Keratinocyte (primary cell): ENCODE measurements at regions not wholly inside any gene's neighbourhood (a gene's known extent, or its start where the extent isn't known, plus 50 kb on each side); places are given as distances from the start of the nearest gene placed in this dataset.

Source experiments
- DNase-seq: peaks from one replicate; pipeline ENCODE4 v3.0.0-alpha.2; 2011; ENCODE audit warnings: low read depth, missing footprints, low spot score
- FAIRE-seq: peaks from 2 replicates; lab custom pipeline; 2011; peaks lifted over from hg19 to GRCh38; lab: Jason Lieb, UNC
- H2AFZ ChIP-seq: 2 replicates; pipeline ENCODE4 v1.6.0; 2012; ENCODE audit warnings: low read length, control low read depth, inconsistent platforms; ENCODE audit not compliant: control insufficient read depth
- H3K27ac ChIP-seq: 2 replicates; pipeline ENCODE4 v1.5.1; 2011; ENCODE audit warnings: low read length; ENCODE audit not compliant: control insufficient read depth, insufficient read depth
- H3K27me3 ChIP-seq: 3 replicates; pipeline ENCODE4 v1.6.0; 2011; ENCODE audit warnings: low read length; ENCODE audit not compliant: control insufficient read depth, insufficient read depth; ENCODE audit errors: extremely low read depth
- H3K36me3 ChIP-seq, 2 experiments: 2 replicates in 1 of 2; 3 replicates in 1 of 2; pipeline ENCODE4 v1.5.1; 2011; ENCODE audit warnings: low read length in 2 of 2, mild to moderate bottlenecking in 1 of 2; ENCODE audit not compliant: control insufficient read depth in 2 of 2, insufficient read depth in 2 of 2; ENCODE audit errors: extremely low read depth in 1 of 2
- H3K4me1 ChIP-seq: 3 replicates; pipeline ENCODE4 v1.5.1; 2011; ENCODE audit warnings: low read length; ENCODE audit not compliant: control insufficient read depth, insufficient read depth; ENCODE audit errors: extremely low read depth
- H3K4me2 ChIP-seq: 3 replicates; pipeline ENCODE4 v1.6.0; 2011; ENCODE audit warnings: low read depth, low read length; ENCODE audit not compliant: control insufficient read depth, insufficient read depth; ENCODE audit errors: extremely low read depth
- H3K4me3 ChIP-seq, 3 experiments: fragments of 200-600 bp in 1 of 3; sonication (generic) in 1 of 3; 2 replicates in 2 of 3; 3 replicates in 1 of 3; pipeline ENCODE4 v1.5.1; 2011 to 2016; ENCODE audit warnings: low read length in 3 of 3, mild to moderate bottlenecking in 3 of 3, control low read depth in 2 of 3, inconsistent platforms in 1 of 3, low read depth in 1 of 3, mixed read lengths in 1 of 3, mixed run types in 1 of 3, moderate library complexity in 1 of 3; ENCODE audit not compliant: control insufficient read depth in 2 of 3, insufficient read depth in 2 of 3; ENCODE audit errors: extremely low read depth in 1 of 3
- H3K79me2 ChIP-seq: 2 replicates; pipeline ENCODE4 v1.6.0; 2012; ENCODE audit warnings: low read length; ENCODE audit not compliant: control insufficient read depth, insufficient read depth
- H3K9ac ChIP-seq: 3 replicates; pipeline ENCODE4 v1.6.0; 2011; ENCODE audit warnings: low read length; ENCODE audit not compliant: control insufficient read depth, insufficient read depth; ENCODE audit errors: extremely low read depth
- H3K9me1 ChIP-seq: 3 replicates; pipeline ENCODE4 v1.6.0; 2011; ENCODE audit warnings: low read length; ENCODE audit not compliant: control insufficient read depth, insufficient read depth; ENCODE audit errors: extremely low read depth
- H3K9me3 ChIP-seq: 2 replicates; pipeline ENCODE4 v1.5.1; 2012; ENCODE audit warnings: low read depth, low read length; ENCODE audit not compliant: control insufficient read depth
- H4K20me1 ChIP-seq: 3 replicates; pipeline ENCODE4 v1.6.0; 2011; ENCODE audit warnings: low read length; ENCODE audit not compliant: control insufficient read depth, insufficient read depth; ENCODE audit errors: extremely low read depth
- EZH2 ChIP-seq: IDR thresholded peaks from one replicate; pipeline ENCODE4 v1.6.1; 2012; ENCODE audit warnings: inconsistent platforms, mild to moderate bottlenecking, low read length, moderate library complexity
- dilution Hi-C: fragments of 300-500 bp; cut with MboI; formaldehyde crosslinking; loops from one replicate; pipeline ENCODE4 v1.7.0; 2020; ENCODE audit warnings: low sequenced_read_pairs; ENCODE audit not compliant: extremely low pct_ligation_motif_present
- TF ChIP-seq, protein P1 (sequence below), 3 experiments: IDR thresholded peaks in 1 of 3; conservative IDR thresholded peaks in 1 of 3; optimal IDR thresholded peaks in 1 of 3; 2 replicates in 2 of 3; 3 replicates in 1 of 3; pipeline versions ENCODE3 to v1.5.1; 2011; ENCODE audit warnings: low read length in 3 of 3, mild to moderate bottlenecking in 3 of 3, moderate library complexity in 2 of 3, control low read depth in 1 of 3, inconsistent platforms in 1 of 3; ENCODE audit not compliant: insufficient read depth in 2 of 3; ENCODE audit errors: extremely low read depth in 1 of 3

DNA sequence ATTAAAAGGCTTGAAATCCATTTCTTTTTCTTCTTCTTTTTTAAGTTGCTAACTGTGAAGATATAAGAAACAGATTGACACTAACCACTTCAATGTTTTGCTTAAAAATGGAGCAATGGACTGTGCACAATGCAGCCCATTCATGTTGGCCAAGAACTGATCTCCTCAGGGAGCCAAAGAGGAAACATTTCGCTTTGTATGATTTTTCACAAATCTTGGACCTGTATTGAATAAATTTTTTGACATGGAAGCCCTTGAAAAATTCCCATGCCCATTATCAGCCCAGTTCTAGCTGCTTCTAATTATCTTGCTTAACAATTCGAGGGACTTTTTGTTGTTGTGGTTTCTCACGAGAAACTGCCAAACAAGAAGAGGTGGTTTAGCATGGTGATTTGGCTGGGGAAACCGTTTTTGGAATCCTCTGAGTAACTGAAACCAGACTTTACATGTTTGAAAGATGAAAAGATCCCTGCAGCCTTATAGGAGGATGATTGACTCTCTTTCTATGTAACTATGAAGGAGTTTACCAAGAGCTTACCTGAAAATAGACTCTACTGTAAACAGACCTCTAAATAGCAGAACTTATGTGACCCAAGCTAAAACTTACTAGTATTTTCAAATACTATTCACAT, 1389.4 kb upstream of the GOT2 start:
- no peak for DNase-seq
- dilution Hi-C loops: no loop called here
- no peak overlapping the region for H2AFZ ChIP-seq

GRCh38 chr16:60120586-60120985, 1386.5 kb upstream of the GOT2 start:
- H3K4me3 ChIP-seq: no peak overlapping the region
- H2AFZ ChIP-seq: no peak overlapping the region
- peaks cover 4% of the 10 kb centered on the region for H3K9me3 ChIP-seq
- H3K4me2 ChIP-seq: no peak overlapping the region
- no peak for FAIRE-seq
- no peak overlapping the region for H3K27ac ChIP-seq
- dilution Hi-C loops: no loop called here
- H3K79me2 ChIP-seq: no peaks in the 10 kb centered on the region
- H3K9ac ChIP-seq: no peak overlapping the region
- H4K20me1 ChIP-seq: no peaks in the 10 kb centered on the region
- no peaks in the 10 kb centered on the region for H3K36me3 ChIP-seq
- H3K4me1 ChIP-seq: no peaks in the 10 kb centered on the region
- TF ChIP-seq, protein P1, sequence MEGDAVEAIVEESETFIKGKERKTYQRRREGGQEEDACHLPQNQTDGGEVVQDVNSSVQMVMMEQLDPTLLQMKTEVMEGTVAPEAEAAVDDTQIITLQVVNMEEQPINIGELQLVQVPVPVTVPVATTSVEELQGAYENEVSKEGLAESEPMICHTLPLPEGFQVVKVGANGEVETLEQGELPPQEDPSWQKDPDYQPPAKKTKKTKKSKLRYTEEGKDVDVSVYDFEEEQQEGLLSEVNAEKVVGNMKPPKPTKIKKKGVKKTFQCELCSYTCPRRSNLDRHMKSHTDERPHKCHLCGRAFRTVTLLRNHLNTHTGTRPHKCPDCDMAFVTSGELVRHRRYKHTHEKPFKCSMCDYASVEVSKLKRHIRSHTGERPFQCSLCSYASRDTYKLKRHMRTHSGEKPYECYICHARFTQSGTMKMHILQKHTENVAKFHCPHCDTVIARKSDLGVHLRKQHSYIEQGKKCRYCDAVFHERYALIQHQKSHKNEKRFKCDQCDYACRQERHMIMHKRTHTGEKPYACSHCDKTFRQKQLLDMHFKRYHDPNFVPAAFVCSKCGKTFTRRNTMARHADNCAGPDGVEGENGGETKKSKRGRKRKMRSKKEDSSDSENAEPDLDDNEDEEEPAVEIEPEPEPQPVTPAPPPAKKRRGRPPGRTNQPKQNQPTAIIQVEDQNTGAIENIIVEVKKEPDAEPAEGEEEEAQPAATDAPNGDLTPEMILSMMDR (optimal IDR thresholded peaks at IDR 0.05 in 1 of 3, IDR thresholded peaks at IDR 0.05 in 1 of 3, conservative IDR thresholded peaks at IDR 0.05 in 1 of 3; ENCODE audit: extremely low read depth in 1 of 3, insufficient read depth in 2 of 3, low read length in 3 of 3): no peak
- TF ChIP-seq EZH2: no peak
- H3K27me3 ChIP-seq: no peaks in the 10 kb centered on the region
- DNase-seq: no peak
- no peaks in the 10 kb centered on the region for H3K9me1 ChIP-seq

More for the DNA sequence above, 1389.4 kb upstream of the GOT2 start:
- FAIRE-seq: no peak
- no peaks in the 10 kb centered on the region for H3K4me1 ChIP-seq
- H4K20me1 ChIP-seq: no peaks in the 10 kb centered on the region
- no peaks in the 10 kb centered on the region for H3K9me1 ChIP-seq
- H3K4me2 ChIP-seq: no peak overlapping the region
- no peaks in the 10 kb centered on the region for H3K27me3 ChIP-seq
- H3K9ac ChIP-seq: no peak overlapping the region
- peaks cover 4% of the 10 kb centered on the region for H3K9me3 ChIP-seq
- no peaks in the 10 kb centered on the region for H3K79me2 ChIP-seq
- no peaks in the 10 kb centered on the region for H3K36me3 ChIP-seq
- H3K4me3 ChIP-seq: no peak overlapping the region
- no peak for TF ChIP-seq EZH2
- TF ChIP-seq, protein P1 (optimal IDR thresholded peaks at IDR 0.05 in 1 of 3, IDR thresholded peaks at IDR 0.05 in 1 of 3, conservative IDR thresholded peaks at IDR 0.05 in 1 of 3; ENCODE audit: extremely low read depth in 1 of 3, insufficient read depth in 2 of 3, low read length in 3 of 3): no peak
- no peak overlapping the region for H3K27ac ChIP-seq
